Muscle of leg (tissue), 3 donors: ENCODE measurements at regions not wholly inside any gene's neighbourhood (a gene's known extent, or its start where the extent isn't known, plus 50 kb on each side); places are given as distances from the start of the nearest gene placed in this dataset.
"Not testable (repeated sequence)": the region's sequence is repeated elsewhere in the genome, so short reads cannot be mapped to it uniquely, and the experiment has no call there.

Source experiments
- DNase-seq: peaks from one replicate; pipeline ENCODE4 v3.0.0; 2013
- H3K27ac ChIP-seq: one replicate; pipeline ENCODE4 v1.5.1; 2013; ENCODE audit warnings: mild to moderate bottlenecking, low read length, control low read depth
- H3K27me3 ChIP-seq: one replicate; pipeline ENCODE4 v1.6.1; 2013; ENCODE audit warnings: low read length; ENCODE audit not compliant: control insufficient read depth, insufficient read depth
- H3K36me3 ChIP-seq: one replicate; pipeline ENCODE4 v1.6.1; 2013; ENCODE audit warnings: low read length; ENCODE audit not compliant: control insufficient read depth, insufficient read depth
- H3K4me1 ChIP-seq: one replicate; pipeline ENCODE4 v1.6.1; 2013; ENCODE audit warnings: low read length; ENCODE audit not compliant: control insufficient read depth, insufficient read depth
- H3K4me3 ChIP-seq: one replicate; pipeline ENCODE4 v1.5.1; 2013; ENCODE audit warnings: low read length, control low read depth
- H3K9me3 ChIP-seq: replicated peaks from 2 replicates; pipeline ENCODE4 v1.6.1; 2013; ENCODE audit warnings: low read depth, low read length; ENCODE audit not compliant: control insufficient read depth
- WGBS: methylation state at CpG from one replicate; pipeline ENCODE4 v1.1.5; 2013; ENCODE audit warnings: missing lambda C conversion rate; ENCODE audit not compliant: insufficient coverage; 5-methylcytosine and 5-hydroxymethylcytosine counted together

- Histone ChIP-seq H3K36me3 (no peaks in the 10 kb centered on the region), H3K4me1 (no peaks in the 10 kb centered on the region), H3K27me3 (peaks cover 5% of the 10 kb centered on the region), H3K4me3 (no peak overlapping the region), H3K27ac (no peak overlapping the region), H3K9me3 (no peaks in the 10 kb centered on the region)
- no peak for DNase-seq
- no CpG with 5 or more reads among the region's 5 CpGs for WGBS
These were observed 111.8 kb upstream of the ASB18 start for GRCh38 chr2:236375973-236376476.

GRCh38 chr2:236376566-236377244 lies 112.5 kb upstream of the ASB18 start:
- no peak for DNase-seq
- no peak overlapping the region for H3K27ac ChIP-seq
- no peaks in the 10 kb centered on the region for H3K9me3 ChIP-seq
- no peaks in the 10 kb centered on the region for H3K4me1 ChIP-seq
- peaks cover 7% of the 10 kb centered on the region for H3K27me3 ChIP-seq
- WGBS = no CpG with 5 or more reads among the region's 7 CpGs
- no peaks in the 10 kb centered on the region for H3K36me3 ChIP-seq
- H3K4me3 ChIP-seq = no peak overlapping the region

DNA sequence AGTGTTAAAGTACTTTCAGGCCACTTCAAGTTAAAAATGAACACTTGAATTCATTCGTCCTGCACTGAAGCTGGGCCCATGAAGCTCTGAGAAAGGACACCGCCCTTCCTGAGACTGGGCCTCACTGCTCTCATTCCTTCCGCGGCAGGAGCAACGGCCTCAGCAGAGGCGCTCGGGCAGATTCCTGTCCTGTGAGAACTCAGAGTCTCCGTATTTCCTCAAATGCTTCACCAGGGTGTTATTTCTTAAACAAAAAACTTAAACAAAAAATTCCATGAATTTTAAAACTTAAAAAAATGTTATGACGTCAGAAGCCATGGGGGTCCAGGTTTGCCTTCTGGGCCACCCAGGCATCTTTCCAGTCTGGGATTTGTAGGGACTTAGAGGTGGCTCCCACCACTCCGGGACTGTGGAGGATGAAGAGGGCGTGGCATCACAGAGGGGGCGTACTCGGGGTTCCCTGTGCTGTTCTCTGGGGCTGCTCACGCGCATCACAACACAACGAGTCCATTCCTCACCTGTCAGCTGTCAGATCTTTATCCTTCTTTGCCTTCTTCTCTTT lies 115.9 kb upstream of the ASB18 start:
- no peaks in the 10 kb centered on the region for H3K4me1 ChIP-seq
- H3K27ac ChIP-seq = no peak overlapping the region
- H3K9me3 ChIP-seq = no peaks in the 10 kb centered on the region
- WGBS = 75% methylated on average over 12 of the region's 16 CpGs
- H3K36me3 ChIP-seq = no peaks in the 10 kb centered on the region
- peaks cover 5% of the 10 kb centered on the region for H3K27me3 ChIP-seq
- H3K4me3 ChIP-seq = no peak overlapping the region
- DNase-seq = no peak

DNA sequence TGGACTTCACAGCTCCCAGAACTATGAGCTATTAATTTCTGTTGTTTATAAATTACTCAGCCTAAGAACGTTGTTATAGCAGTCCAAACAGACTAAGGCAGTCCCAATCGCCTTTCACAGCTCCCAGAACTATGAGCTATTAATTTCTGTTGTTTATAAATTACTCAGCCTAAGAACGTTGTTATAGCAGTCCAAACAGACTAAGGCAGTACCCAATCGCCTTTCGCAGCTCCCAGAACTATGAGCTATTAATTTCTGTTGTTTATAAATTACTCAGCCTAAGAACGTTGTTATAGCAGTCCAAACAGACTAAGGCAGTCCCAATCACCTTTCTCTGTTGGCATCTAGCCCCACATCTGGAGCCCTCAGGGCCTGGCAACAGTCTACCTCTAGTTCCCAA lies 117.0 kb upstream of the ASB18 start:
- WGBS = 80% methylated on average over 1 of the region's 6 CpGs

GRCh38 chr2:236389284-236390216 lies 125.3 kb upstream of the ASB18 start:
- H3K4me1 ChIP-seq, H3K36me3 ChIP-seq, H3K27ac ChIP-seq, H3K4me3 ChIP-seq, H3K9me3 ChIP-seq, H3K27me3 ChIP-seq, DNase-seq: not testable (repeated sequence)
- 88% methylated on average over 11 of the region's 30 CpGs for WGBS

More for the DNA sequence above, 117.0 kb upstream of the ASB18 start:
- not testable (repeated sequence) for H3K36me3 ChIP-seq, H3K4me1 ChIP-seq, DNase-seq, H3K27me3 ChIP-seq, H3K9me3 ChIP-seq, H3K27ac ChIP-seq, H3K4me3 ChIP-seq

GRCh38 chr2:236393101-236393500 lies 128.9 kb upstream of the ASB18 start:
- 85% methylated on average over 3 of the region's 3 CpGs for WGBS
- H3K27me3 ChIP-seq = no peaks in the 10 kb centered on the region
- no peak overlapping the region for H3K4me3 ChIP-seq
- H3K4me1 ChIP-seq = no peaks in the 10 kb centered on the region
- DNase-seq = no peak
- H3K27ac ChIP-seq = no peak overlapping the region
- no peaks in the 10 kb centered on the region for H3K9me3 ChIP-seq
- no peaks in the 10 kb centered on the region for H3K36me3 ChIP-seq

GRCh38 chr2:236393581-236393980 lies 129.4 kb upstream of the ASB18 start:
- Histone ChIP-seq H3K4me3 (no peak overlapping the region), H3K9me3 (no peaks in the 10 kb centered on the region), H3K27me3 (no peaks in the 10 kb centered on the region), H3K27ac (no peak overlapping the region), H3K36me3 (no peaks in the 10 kb centered on the region), H3K4me1 (no peaks in the 10 kb centered on the region)
- DNase-seq = no peak
- WGBS = 62% methylated on average over 2 of the region's 3 CpGs

- no peak for DNase-seq
- no peaks in the 10 kb centered on the region for H3K9me3 ChIP-seq
- H3K27ac ChIP-seq = no peak overlapping the region
- H3K27me3 ChIP-seq = no peaks in the 10 kb centered on the region
- no peaks in the 10 kb centered on the region for H3K36me3 ChIP-seq
- H3K4me1 ChIP-seq = no peaks in the 10 kb centered on the region
- 93% methylated on average over 8 of the region's 9 CpGs for WGBS
- H3K4me3 ChIP-seq = no peak overlapping the region
These were observed 130.4 kb upstream of the ASB18 start for GRCh38 chr2:236394571-236394970.

- WGBS = 56% methylated on average over 3 of the region's 7 CpGs
These were observed 130.9 kb upstream of the ASB18 start for GRCh38 chr2:236395067-236395466.

GRCh38 chr2:236396818-236397350 lies 132.7 kb upstream of the ASB18 start:
- no peaks in the 10 kb centered on the region for H3K9me3 ChIP-seq
- H3K27ac ChIP-seq = no peak overlapping the region
- H3K36me3 ChIP-seq = no peaks in the 10 kb centered on the region
- no peak overlapping the region for H3K4me3 ChIP-seq
- no peaks in the 10 kb centered on the region for H3K27me3 ChIP-seq
- DNase-seq = no peak
- no peaks in the 10 kb centered on the region for H3K4me1 ChIP-seq
- 95% methylated on average over 12 of the region's 13 CpGs for WGBS

More at GRCh38 chr2:236395067-236395466, 130.9 kb upstream of the ASB18 start:
- no peaks in the 10 kb centered on the region for H3K4me1 ChIP-seq
- H3K27ac ChIP-seq = no peak overlapping the region
- H3K36me3 ChIP-seq = no peaks in the 10 kb centered on the region
- H3K27me3 ChIP-seq = no peaks in the 10 kb centered on the region
- H3K9me3 ChIP-seq = no peaks in the 10 kb centered on the region
- H3K4me3 ChIP-seq = no peak overlapping the region
- no peak for DNase-seq
